ENCODE measurements at regions not wholly inside any gene's neighbourhood (a gene's known extent, or its start where the extent isn't known, plus 50 kb on each side); places are given as distances from the start of the nearest gene placed in this dataset.

DNA sequence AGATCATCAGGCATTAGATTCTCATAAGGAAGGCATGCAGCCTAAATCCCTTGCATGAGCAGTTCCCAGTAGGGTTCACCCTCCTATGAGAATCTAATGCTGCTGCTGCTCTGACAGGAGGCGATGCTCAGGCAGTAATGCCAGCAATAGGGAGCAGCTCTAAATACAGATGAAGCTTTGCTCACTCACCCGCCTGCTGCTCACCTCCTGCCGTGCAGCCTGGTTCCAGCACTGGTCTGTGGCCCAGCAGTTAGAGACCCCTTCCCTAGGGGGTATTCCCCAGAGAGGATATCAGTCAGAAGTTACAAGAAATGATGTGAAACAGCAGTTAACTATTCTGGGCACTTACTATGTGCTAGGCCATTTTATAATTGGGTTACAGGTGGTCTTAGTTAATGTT, 226.0 kb downstream of the KCNJ3 start:
- TF ChIP-seq, protein P1, sequence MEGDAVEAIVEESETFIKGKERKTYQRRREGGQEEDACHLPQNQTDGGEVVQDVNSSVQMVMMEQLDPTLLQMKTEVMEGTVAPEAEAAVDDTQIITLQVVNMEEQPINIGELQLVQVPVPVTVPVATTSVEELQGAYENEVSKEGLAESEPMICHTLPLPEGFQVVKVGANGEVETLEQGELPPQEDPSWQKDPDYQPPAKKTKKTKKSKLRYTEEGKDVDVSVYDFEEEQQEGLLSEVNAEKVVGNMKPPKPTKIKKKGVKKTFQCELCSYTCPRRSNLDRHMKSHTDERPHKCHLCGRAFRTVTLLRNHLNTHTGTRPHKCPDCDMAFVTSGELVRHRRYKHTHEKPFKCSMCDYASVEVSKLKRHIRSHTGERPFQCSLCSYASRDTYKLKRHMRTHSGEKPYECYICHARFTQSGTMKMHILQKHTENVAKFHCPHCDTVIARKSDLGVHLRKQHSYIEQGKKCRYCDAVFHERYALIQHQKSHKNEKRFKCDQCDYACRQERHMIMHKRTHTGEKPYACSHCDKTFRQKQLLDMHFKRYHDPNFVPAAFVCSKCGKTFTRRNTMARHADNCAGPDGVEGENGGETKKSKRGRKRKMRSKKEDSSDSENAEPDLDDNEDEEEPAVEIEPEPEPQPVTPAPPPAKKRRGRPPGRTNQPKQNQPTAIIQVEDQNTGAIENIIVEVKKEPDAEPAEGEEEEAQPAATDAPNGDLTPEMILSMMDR (IDR thresholded peaks at IDR 0.05) = no peak
- intact Hi-C loops (cut with DNase I) = no loop called here
- no peak for DNase-seq (ENCODE audit: low spot score in 2 of 2)

DNA sequence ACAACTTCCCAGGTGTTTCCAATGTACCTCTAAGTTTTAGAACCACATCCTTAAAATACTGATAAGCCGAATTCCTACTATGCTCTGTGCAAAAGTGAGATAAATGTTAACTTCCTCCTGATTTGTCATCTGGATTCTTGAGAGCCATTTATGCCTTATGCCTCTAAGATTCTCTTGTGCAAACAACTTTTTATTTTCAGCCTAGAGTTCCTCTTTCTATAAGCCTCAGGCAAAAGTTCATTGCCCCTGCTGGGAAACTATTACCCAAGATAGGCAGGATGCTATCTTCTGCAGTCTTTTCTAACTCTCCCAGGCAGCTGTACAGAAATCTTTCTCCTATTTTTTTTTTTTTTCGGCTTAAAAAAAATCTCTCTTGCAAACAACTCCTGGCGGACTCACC, 216.1 kb downstream of the KCNJ3 start:
- Histone ChIP-seq H3K4me1 (no peaks in the 10 kb centered on the region), H3K27ac (no peak overlapping the region), H3K4me3 (no peak overlapping the region), H3K36me3 (no peaks in the 10 kb centered on the region), H3K27me3 (no peaks in the 10 kb centered on the region), H3K9me3 (no peaks in the 10 kb centered on the region)
- no peak for DNase-seq (ENCODE audit: low spot score in 2 of 2)
- TF ChIP-seq, protein P1 (IDR thresholded peaks at IDR 0.05) = no peak
- intact Hi-C loops (cut with DNase I) = no loop called here

More for the DNA sequence above, 226.0 kb downstream of the KCNJ3 start:
- Histone ChIP-seq H3K9me3 (no peaks in the 10 kb centered on the region), H3K36me3 (no peaks in the 10 kb centered on the region), H3K4me1 (no peaks in the 10 kb centered on the region), H3K27ac (no peak overlapping the region), H3K4me3 (no peak overlapping the region), H3K27me3 (no peaks in the 10 kb centered on the region)

DNA sequence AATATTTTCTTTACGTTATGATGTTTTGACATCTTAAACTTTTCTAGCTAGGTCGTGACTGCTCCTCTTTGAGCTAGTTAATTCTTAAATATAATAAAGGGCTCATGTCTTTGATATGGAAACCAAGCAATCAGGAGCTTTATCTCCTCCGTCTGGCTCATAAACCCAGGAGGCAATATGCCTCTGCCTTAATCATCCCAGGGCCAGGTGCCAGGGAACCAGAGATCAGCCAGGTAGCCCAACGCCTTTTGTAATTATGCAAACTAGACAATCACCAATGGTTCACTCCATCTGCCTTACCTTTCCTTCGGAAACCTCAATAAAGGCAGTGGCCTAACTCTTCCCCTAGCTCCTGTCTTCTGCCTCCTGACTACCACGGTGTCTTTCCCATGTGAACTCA, 213.7 kb downstream of the KCNJ3 start:
- Histone ChIP-seq H3K9me3 (no peaks in the 10 kb centered on the region), H3K27ac (no peak overlapping the region), H3K4me1 (no peaks in the 10 kb centered on the region), H3K27me3 (no peaks in the 10 kb centered on the region), H3K4me3 (no peak overlapping the region), H3K36me3 (no peaks in the 10 kb centered on the region)
- TF ChIP-seq, protein P1 (IDR thresholded peaks at IDR 0.05) = no peak
- intact Hi-C loops (cut with DNase I) = no loop called here
- DNase-seq (ENCODE audit: low spot score in 2 of 2) = no peak

DNA sequence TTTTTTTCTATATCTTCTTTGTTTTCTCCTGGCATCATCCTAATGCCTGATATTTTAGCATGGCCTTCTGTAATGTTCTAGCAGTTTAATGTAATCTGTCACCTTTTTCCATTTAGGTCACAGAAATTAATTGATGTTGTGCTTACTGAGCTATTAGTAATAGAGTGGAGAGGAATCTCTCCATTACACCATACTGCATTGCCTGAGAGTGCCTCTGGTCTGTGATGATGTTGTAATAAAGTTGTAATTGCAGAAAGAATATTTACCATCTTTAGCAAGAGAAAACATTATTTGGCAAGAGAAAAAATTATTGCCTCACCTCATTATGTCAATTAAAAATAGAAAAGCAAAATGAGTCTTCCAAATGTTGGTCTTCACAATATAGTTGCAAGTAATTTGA, 213.2 kb downstream of the KCNJ3 start:
- Histone ChIP-seq H3K4me1 (no peaks in the 10 kb centered on the region), H3K27ac (no peak overlapping the region), H3K36me3 (no peaks in the 10 kb centered on the region), H3K9me3 (no peaks in the 10 kb centered on the region), H3K27me3 (no peaks in the 10 kb centered on the region), H3K4me3 (no peak overlapping the region)
- intact Hi-C loops (cut with DNase I) = no loop called here
- TF ChIP-seq, protein P1 (IDR thresholded peaks at IDR 0.05) = no peak
- DNase-seq (ENCODE audit: low spot score in 2 of 2) = no peak

DNA sequence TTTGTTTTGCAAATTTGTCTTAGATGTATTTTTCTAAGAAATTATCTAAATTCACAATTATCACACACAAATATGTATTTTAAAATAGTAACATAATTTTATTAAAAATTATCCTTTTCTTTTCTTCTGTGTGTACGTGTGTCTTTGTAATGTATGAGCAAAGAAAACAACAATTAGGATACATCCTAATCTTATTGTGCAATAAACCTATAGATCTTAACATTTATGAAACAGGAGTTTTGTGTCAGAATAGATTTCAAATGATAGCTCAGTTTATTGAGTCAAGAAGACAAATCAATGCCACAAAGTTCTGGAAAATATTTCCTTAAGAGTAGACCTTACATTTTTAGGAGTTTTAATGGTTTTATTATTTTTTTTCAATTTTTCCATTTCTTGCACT, 212.2 kb downstream of the KCNJ3 start:
- no peak overlapping the region for H3K4me3 ChIP-seq
- intact Hi-C loops (cut with DNase I) = no loop called here

More for the DNA sequence above, 212.2 kb downstream of the KCNJ3 start:
- Histone ChIP-seq H3K27ac (no peak overlapping the region), H3K4me1 (no peaks in the 10 kb centered on the region), H3K36me3 (no peaks in the 10 kb centered on the region), H3K9me3 (peaks cover 0 to 4% of the 10 kb centered on the region in 2 donors), H3K27me3 (no peaks in the 10 kb centered on the region)
- TF ChIP-seq, protein P1 (IDR thresholded peaks at IDR 0.05) = no peak
- DNase-seq (ENCODE audit: low spot score in 2 of 2) = no peak
